ENCODE measurements at regions not wholly inside any gene's neighbourhood (a gene's known extent, or its start where the extent isn't known, plus 50 kb on each side); places are given as distances from the start of the nearest gene placed in this dataset.

- DNase-seq (no peak), ATAC-seq (no peak)
- H3K27ac ChIP-seq, result no peak overlapping the region
- intact Hi-C loops (cut with DNase I), result no loop called here
- H3K9me3 ChIP-seq, result peaks cover 0 to 45% (median 3%) of the 10 kb centered on the region in 11 donors
- no peak for TF ChIP-seq CTCF (IDR thresholded peaks at IDR 0.05)
- no peaks in the 10 kb centered on the region for H3K4me1 ChIP-seq
- H3K36me3 ChIP-seq, result no peaks in the 10 kb centered on the region
- no peaks in the 10 kb centered on the region for H3K27me3 ChIP-seq
- H3K4me3 ChIP-seq, result no peak overlapping the region
- WGBS, 2 donors, result 90 to 95% methylated on average over 1 of the region's 1 CpG
Observed at GRCh38 chr2:41502752-41503151, 545.1 kb upstream of the PKDCC start.

DNA sequence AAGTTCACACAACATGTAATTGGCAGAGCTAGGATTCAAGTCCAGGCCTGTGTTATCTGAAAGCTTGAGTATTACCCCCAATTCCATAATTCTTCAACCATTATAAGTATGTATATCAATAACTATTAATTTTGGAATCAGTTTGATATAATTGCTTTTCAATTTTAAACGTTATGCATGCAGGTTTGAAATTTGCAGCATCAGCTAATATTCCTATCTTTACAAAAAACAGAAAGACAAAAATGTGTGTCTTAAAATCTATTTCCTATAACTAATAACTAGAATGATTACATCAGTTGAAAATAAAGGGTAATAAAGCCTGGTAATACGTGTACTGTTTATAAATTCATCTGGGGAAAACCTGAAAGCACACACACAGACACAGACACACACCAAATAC, 543.3 kb upstream of the PKDCC start:
- no peaks in the 10 kb centered on the region for H3K4me1 ChIP-seq
- no peaks in the 10 kb centered on the region for H3K27me3 ChIP-seq
- intact Hi-C loops (cut with DNase I), result no loop called here
- peaks cover 0 to 31% (median 3%) of the 10 kb centered on the region in 11 donors for H3K9me3 ChIP-seq
- WGBS, 2 donors, result 83 to 89% methylated on average over 2 of the region's 2 CpGs
- no peak overlapping the region for H3K27ac ChIP-seq
- TF ChIP-seq CTCF (IDR thresholded peaks at IDR 0.05), result no peak
- DNase-seq, result no peak
- no peaks in the 10 kb centered on the region for H3K36me3 ChIP-seq
- H3K4me3 ChIP-seq, result no peak overlapping the region
- ATAC-seq, result no peak

DNA sequence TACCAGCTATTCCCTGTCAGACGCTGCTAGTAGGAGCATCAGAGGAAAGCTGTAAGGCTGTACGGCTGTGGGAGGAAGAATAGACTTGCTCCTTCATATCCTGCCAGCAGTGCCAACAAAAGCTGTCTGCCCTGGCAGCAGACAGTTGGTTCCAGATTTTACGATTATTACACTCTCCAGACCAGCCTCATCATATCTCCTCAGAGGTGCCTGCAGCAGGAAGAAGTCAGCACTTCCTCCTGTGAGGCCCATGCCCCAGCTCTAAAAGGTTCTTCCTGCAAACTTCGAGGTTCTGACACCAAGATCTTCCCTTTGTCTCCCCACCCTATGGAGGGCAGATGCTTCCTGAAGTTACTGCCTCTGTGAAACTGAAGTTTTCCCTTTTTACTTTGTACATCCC, 537.7 kb upstream of the PKDCC start:
- Histone ChIP-seq H3K4me3 (no peak overlapping the region), H3K4me1 (peaks cover 0 to 4% (median 0%) of the 10 kb centered on the region in 9 donors), H3K36me3 (no peaks in the 10 kb centered on the region), H3K27me3 (no peaks in the 10 kb centered on the region), H3K9me3 (peaks cover 0 to 9% (median 0%) of the 10 kb centered on the region in 11 donors), H3K27ac (no peak overlapping the region)
- intact Hi-C loops (cut with DNase I), result no loop called here
- no peak for TF ChIP-seq CTCF (IDR thresholded peaks at IDR 0.05)
- DNase-seq (no peak), ATAC-seq (no peak)
- WGBS, 2 donors, result 26 to 42% methylated on average over 4 of the region's 4 CpGs

DNA sequence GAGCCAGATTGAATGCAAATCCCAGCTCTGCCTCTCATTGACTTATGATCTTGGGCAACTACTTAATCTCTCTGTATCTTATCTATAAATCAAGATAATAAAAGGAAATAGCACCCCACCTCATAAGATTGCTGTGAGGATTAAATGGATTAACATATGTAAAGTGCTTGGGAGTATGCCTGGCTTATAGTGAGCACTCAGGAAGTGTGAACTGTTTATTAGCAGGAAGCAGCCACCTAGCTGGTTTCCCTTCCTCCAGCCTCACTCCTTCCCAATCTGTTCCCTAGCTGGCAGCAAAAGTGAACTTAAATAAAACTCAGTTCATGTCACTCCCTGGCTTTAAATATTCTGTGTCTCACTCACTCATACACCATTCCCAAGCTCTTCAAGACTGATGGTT, 526.6 kb upstream of the PKDCC start:
- ATAC-seq, result no peak
- Histone ChIP-seq H3K4me3 (no peak overlapping the region), H3K9me3 (no peaks in the 10 kb centered on the region), H3K4me1 (no peaks in the 10 kb centered on the region), H3K36me3 (no peaks in the 10 kb centered on the region), H3K27ac (no peak overlapping the region), H3K27me3 (no peaks in the 10 kb centered on the region)
- intact Hi-C loops (cut with DNase I), result no loop called here
- DNase-seq, result no peak
- TF ChIP-seq CTCF (IDR thresholded peaks at IDR 0.05), result no peak

All from heart right ventricle (tissue), 16 donors.